ENCODE measurements at regions not wholly inside any gene's neighbourhood (a gene's known extent, or its start where the extent isn't known, plus 50 kb on each side); places are given as distances from the start of the nearest gene placed in this dataset.

DNA sequence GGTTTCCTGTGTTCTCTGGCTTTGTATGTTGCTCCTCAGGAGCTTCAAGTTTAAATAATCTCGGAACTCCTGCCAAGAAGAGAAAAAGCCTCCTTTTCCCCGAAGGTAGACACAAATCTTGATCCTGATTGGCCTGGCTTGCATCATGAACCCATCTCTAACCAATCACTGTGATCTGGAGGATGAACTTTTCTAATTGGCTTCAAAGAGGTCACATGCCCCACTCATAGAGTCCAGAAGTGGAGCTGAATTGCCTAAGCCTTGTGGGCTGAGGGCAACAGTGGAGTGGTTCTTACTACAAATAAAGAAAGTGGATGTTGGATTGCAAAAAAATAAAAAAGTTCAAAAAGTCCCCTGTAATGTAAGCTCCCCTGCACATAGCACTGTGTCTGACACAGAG lies 245.9 kb downstream of the MID1IP1 start:
- Histone ChIP-seq H3K27me3 (ENCODE audit: control insufficient read depth in 4 of 4, insufficient read depth in 4 of 4, low read length in 3 of 4) (no peaks in the 10 kb centered on the region), H3K27ac (ENCODE audit: low read depth in 1 of 2, low read length in 2 of 2) (no peak overlapping the region), H3K4me1 (ENCODE audit: control insufficient read depth in 4 of 4, insufficient read depth in 4 of 4, low read length in 3 of 4) (peaks cover 0 to 17% (median 14%) of the 10 kb centered on the region in 4 donors), H3K4me3 (ENCODE audit: low read depth in 1 of 3, low read length in 3 of 3) (no peak overlapping the region), H3K9me3 (ENCODE audit: control insufficient read depth in 4 of 4, low read length in 3 of 4) (no peaks in the 10 kb centered on the region), H3K36me3 (ENCODE audit: control insufficient read depth in 4 of 4, insufficient read depth in 3 of 4, low read depth in 1 of 4, low read length in 3 of 4) (no peaks in the 10 kb centered on the region), H3K9ac (ENCODE audit: low read depth in 1 of 2, low read length in 2 of 2) (no peak overlapping the region)
- DNase-seq (ENCODE audit: low spot score) = no peak
- 94% methylated on average over 2 of the region's 2 CpGs for WGBS
- no peak for TF ChIP-seq JUND (IDR thresholded peaks at IDR 0.05)
- no peak for TF ChIP-seq GABPA (IDR thresholded peaks at IDR 0.05 in 1 of 2, conservative IDR thresholded peaks at IDR 0.05 in 1 of 2)
- TF ChIP-seq YY1 (IDR thresholded peaks at IDR 0.05) = no peak
- TF ChIP-seq RAD21 (IDR thresholded peaks at IDR 0.05) = no peak
- no peak for TF ChIP-seq RXRA (IDR thresholded peaks at IDR 0.05)
- no peak for TF ChIP-seq TAF1 (conservative IDR thresholded peaks at IDR 0.05)
- TF ChIP-seq NR2F2 (IDR thresholded peaks at IDR 0.05) = no peak
- no peak for TF ChIP-seq HNF4A (conservative IDR thresholded peaks at IDR 0.05)
- TF ChIP-seq, protein P1, sequence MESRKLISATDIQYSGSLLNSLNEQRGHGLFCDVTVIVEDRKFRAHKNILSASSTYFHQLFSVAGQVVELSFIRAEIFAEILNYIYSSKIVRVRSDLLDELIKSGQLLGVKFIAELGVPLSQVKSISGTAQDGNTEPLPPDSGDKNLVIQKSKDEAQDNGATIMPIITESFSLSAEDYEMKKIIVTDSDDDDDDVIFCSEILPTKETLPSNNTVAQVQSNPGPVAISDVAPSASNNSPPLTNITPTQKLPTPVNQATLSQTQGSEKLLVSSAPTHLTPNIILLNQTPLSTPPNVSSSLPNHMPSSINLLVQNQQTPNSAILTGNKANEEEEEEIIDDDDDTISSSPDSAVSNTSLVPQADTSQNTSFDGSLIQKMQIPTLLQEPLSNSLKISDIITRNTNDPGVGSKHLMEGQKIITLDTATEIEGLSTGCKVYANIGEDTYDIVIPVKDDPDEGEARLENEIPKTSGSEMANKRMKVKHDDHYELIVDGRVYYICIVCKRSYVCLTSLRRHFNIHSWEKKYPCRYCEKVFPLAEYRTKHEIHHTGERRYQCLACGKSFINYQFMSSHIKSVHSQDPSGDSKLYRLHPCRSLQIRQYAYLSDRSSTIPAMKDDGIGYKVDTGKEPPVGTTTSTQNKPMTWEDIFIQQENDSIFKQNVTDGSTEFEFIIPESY (IDR thresholded peaks at IDR 0.05) = no peak
- no peak for TF ChIP-seq SP1 (IDR thresholded peaks at IDR 0.05)
- no peak for TF ChIP-seq FOXA2 (IDR thresholded peaks at IDR 0.05)
- no peak for TF ChIP-seq FOXA1 (IDR thresholded peaks at IDR 0.05)
- TF ChIP-seq, protein P2, sequence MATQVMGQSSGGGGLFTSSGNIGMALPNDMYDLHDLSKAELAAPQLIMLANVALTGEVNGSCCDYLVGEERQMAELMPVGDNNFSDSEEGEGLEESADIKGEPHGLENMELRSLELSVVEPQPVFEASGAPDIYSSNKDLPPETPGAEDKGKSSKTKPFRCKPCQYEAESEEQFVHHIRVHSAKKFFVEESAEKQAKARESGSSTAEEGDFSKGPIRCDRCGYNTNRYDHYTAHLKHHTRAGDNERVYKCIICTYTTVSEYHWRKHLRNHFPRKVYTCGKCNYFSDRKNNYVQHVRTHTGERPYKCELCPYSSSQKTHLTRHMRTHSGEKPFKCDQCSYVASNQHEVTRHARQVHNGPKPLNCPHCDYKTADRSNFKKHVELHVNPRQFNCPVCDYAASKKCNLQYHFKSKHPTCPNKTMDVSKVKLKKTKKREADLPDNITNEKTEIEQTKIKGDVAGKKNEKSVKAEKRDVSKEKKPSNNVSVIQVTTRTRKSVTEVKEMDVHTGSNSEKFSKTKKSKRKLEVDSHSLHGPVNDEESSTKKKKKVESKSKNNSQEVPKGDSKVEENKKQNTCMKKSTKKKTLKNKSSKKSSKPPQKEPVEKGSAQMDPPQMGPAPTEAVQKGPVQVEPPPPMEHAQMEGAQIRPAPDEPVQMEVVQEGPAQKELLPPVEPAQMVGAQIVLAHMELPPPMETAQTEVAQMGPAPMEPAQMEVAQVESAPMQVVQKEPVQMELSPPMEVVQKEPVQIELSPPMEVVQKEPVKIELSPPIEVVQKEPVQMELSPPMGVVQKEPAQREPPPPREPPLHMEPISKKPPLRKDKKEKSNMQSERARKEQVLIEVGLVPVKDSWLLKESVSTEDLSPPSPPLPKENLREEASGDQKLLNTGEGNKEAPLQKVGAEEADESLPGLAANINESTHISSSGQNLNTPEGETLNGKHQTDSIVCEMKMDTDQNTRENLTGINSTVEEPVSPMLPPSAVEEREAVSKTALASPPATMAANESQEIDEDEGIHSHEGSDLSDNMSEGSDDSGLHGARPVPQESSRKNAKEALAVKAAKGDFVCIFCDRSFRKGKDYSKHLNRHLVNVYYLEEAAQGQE (IDR thresholded peaks at IDR 0.05) = no peak
- TF ChIP-seq EGR1 (IDR thresholded peaks at IDR 0.05; ENCODE audit: low read depth in 2 of 2) = no peak
- TF ChIP-seq, protein P3, sequence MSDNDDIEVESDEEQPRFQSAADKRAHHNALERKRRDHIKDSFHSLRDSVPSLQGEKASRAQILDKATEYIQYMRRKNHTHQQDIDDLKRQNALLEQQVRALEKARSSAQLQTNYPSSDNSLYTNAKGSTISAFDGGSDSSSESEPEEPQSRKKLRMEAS (IDR thresholded peaks at IDR 0.05) = no peak

DNA sequence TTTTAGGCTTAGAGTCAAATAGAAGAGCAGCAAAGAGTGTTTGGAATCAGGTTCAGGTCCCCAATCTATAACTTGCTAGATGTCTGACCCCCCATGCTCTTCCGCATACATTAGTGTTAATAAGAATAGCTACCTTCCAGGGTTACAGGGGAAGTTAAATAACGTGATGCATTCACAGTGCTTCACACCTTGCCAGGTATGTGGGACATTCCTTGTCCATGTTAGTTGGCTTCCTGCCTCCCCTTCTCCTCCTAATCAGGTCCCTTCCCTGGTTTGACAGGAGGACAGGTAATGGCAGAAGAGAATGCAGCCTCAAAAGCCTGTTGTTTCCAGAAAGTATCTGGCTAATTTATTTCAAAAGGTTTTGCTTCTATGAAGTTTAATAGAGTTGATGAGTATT lies 248.7 kb downstream of the MID1IP1 start:
- H3K9ac ChIP-seq (ENCODE audit: low read depth in 1 of 2, low read length in 2 of 2) = no peak overlapping the region
- no peak overlapping the region for H3K27ac ChIP-seq (ENCODE audit: low read depth in 1 of 2, low read length in 2 of 2)
- H3K36me3 ChIP-seq (ENCODE audit: control insufficient read depth in 4 of 4, insufficient read depth in 3 of 4, low read depth in 1 of 4, low read length in 3 of 4) = no peaks in the 10 kb centered on the region
- H3K4me3 ChIP-seq (ENCODE audit: low read depth in 1 of 3, low read length in 3 of 3) = no peak overlapping the region
- DNase-seq (ENCODE audit: low spot score) = no peak
- peaks cover 0 to 7% (median 6%) of the 10 kb centered on the region in 4 donors for H3K4me1 ChIP-seq (ENCODE audit: control insufficient read depth in 4 of 4, insufficient read depth in 4 of 4, low read length in 3 of 4)
- no peaks in the 10 kb centered on the region for H3K27me3 ChIP-seq (ENCODE audit: control insufficient read depth in 4 of 4, insufficient read depth in 4 of 4, low read length in 3 of 4)
- WGBS = 89% methylated on average over 2 of the region's 2 CpGs
- H3K9me3 ChIP-seq (ENCODE audit: control insufficient read depth in 4 of 4, low read length in 3 of 4) = no peaks in the 10 kb centered on the region
- TF ChIP-seq HNF4A (conservative IDR thresholded peaks at IDR 0.05) (no peak), YY1 (IDR thresholded peaks at IDR 0.05) (no peak), FOXA2 (IDR thresholded peaks at IDR 0.05) (no peak), NR2F2 (IDR thresholded peaks at IDR 0.05) (no peak), EGR1 (IDR thresholded peaks at IDR 0.05; ENCODE audit: low read depth in 2 of 2) (no peak), RXRA (IDR thresholded peaks at IDR 0.05) (no peak), FOXA1 (IDR thresholded peaks at IDR 0.05) (no peak), HNF4G (IDR thresholded peaks at IDR 0.05) (no peak), JUND (IDR thresholded peaks at IDR 0.05) (no peak), GABPA (IDR thresholded peaks at IDR 0.05 in 1 of 2, conservative IDR thresholded peaks at IDR 0.05 in 1 of 2) (no peak), TAF1 (conservative IDR thresholded peaks at IDR 0.05) (no peak), RAD21 (IDR thresholded peaks at IDR 0.05) (no peak), SP1 (IDR thresholded peaks at IDR 0.05) (no peak)
- TF ChIP-seq, protein P4, sequence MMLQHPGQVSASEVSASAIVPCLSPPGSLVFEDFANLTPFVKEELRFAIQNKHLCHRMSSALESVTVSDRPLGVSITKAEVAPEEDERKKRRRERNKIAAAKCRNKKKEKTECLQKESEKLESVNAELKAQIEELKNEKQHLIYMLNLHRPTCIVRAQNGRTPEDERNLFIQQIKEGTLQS (IDR thresholded peaks at IDR 0.05) = no peak
- TF ChIP-seq, protein P1 (IDR thresholded peaks at IDR 0.05) = no peak
- TF ChIP-seq, protein P5, sequence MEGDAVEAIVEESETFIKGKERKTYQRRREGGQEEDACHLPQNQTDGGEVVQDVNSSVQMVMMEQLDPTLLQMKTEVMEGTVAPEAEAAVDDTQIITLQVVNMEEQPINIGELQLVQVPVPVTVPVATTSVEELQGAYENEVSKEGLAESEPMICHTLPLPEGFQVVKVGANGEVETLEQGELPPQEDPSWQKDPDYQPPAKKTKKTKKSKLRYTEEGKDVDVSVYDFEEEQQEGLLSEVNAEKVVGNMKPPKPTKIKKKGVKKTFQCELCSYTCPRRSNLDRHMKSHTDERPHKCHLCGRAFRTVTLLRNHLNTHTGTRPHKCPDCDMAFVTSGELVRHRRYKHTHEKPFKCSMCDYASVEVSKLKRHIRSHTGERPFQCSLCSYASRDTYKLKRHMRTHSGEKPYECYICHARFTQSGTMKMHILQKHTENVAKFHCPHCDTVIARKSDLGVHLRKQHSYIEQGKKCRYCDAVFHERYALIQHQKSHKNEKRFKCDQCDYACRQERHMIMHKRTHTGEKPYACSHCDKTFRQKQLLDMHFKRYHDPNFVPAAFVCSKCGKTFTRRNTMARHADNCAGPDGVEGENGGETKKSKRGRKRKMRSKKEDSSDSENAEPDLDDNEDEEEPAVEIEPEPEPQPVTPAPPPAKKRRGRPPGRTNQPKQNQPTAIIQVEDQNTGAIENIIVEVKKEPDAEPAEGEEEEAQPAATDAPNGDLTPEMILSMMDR (IDR thresholded peaks at IDR 0.05; ENCODE audit: low read depth, low read length, missing input control) = no peak
- TF ChIP-seq, protein P3 (IDR thresholded peaks at IDR 0.05) = no peak
